Caco-2 (cell line): ENCODE measurements at regions not wholly inside any gene's neighbourhood (a gene's known extent, or its start where the extent isn't known, plus 50 kb on each side); places are given as distances from the start of the nearest gene placed in this dataset.

Experiments
- BruUV-seq: library from RNA; stranded (reverse); fragments of 400-500 nt; replicated peaks from 2 replicates; lab custom pipeline; 2021; lab: Mats Ljungman, UMichigan
- CTCF ChIA-PET: fragments of 300-600 bp; sonication (Branson Sonifier 250); formaldehyde crosslinking; loops from one replicate; lab custom pipeline; 2022; ENCODE audit warnings: antibody characterized with exemption; lab: Charles Lee
- POLR2A ChIA-PET: fragments of 300-600 bp; sonication (Branson Sonifier 250); formaldehyde crosslinking; loops from one replicate; lab custom pipeline; 2022; ENCODE audit warnings: antibody characterized with exemption; lab: Charles Lee
- DNase-seq, 2 experiments: peaks; one replicate each; pipeline versions ENCODE4 v3.0.0 to v3.0.0-alpha.2; 2020 to 2022
- H3K27me3 ChIP-seq: replicated peaks from 2 replicates; pipeline ENCODE4 v1.6.0; 2011; ENCODE audit warnings: low read length; ENCODE audit not compliant: control insufficient read depth, insufficient read depth
- H3K36me3 ChIP-seq: 2 replicates; pipeline ENCODE4 v1.5.1; 2011; ENCODE audit warnings: low read length; ENCODE audit not compliant: control insufficient read depth, insufficient read depth
- H3K4me1 ChIP-seq: fragments of 250-450 bp; sonication (Bioruptor Pico); 2 replicates; pipeline ENCODE4 v1.5.1; 2020; ENCODE audit warnings: mild to moderate bottlenecking
- H3K4me3 ChIP-seq: 2 replicates; pipeline ENCODE4 v1.5.1; 2011; ENCODE audit warnings: low read depth, mild to moderate bottlenecking, control low read depth, low read length
- H3K9me3 ChIP-seq: fragments of 250-450 bp; sonication (Bioruptor Pico); 2 replicates; pipeline ENCODE4 v1.5.1; 2020; ENCODE audit warnings: mild to moderate bottlenecking, moderate library complexity
- H3K27ac Mint-ChIP-seq: one replicate; pipeline ENCODE4 v1.8.0; 2022; ENCODE audit warnings: mixed read lengths; ENCODE audit not compliant: unreplicated experiment
- H3K27me3 Mint-ChIP-seq: one replicate; pipeline ENCODE4 v1.8.0; 2022; ENCODE audit warnings: mixed read lengths; ENCODE audit not compliant: insufficient read depth, unreplicated experiment
- H3K36me3 Mint-ChIP-seq: one replicate; pipeline ENCODE4 v1.8.0; 2022; ENCODE audit warnings: mild to moderate bottlenecking, mixed read lengths; ENCODE audit not compliant: insufficient read depth, unreplicated experiment
- H3K4me1 Mint-ChIP-seq: one replicate; pipeline ENCODE4 v1.8.0; 2022; ENCODE audit warnings: low read depth, mixed read lengths; ENCODE audit not compliant: unreplicated experiment
- H3K4me3 Mint-ChIP-seq: one replicate; pipeline ENCODE4 v1.8.0; 2022; ENCODE audit warnings: mild to moderate bottlenecking, moderate library complexity, mixed read lengths; ENCODE audit not compliant: unreplicated experiment
- H3K9me3 Mint-ChIP-seq: one replicate; pipeline ENCODE4 v1.8.0; 2022; ENCODE audit warnings: mixed read lengths; ENCODE audit not compliant: unreplicated experiment
- CTCF ChIP-seq, 2 experiments: fragments of 200-600 bp in 1 of 2; IDR thresholded peaks; 1 replicate in 1 of 2; 2 replicates in 1 of 2; pipeline versions ENCODE4 v1.5.1 to v1.8.0; 2011 to 2022; ENCODE audit warnings: antibody characterized with exemption in 1 of 2, control low read depth in 1 of 2, inconsistent platforms in 1 of 2, low read depth in 1 of 2, low read length in 1 of 2, mild to moderate bottlenecking in 1 of 2, moderate library complexity in 1 of 2; ENCODE audit not compliant: insufficient read depth in 1 of 2, severe bottlenecking in 1 of 2, unreplicated experiment in 1 of 2
- intact Hi-C: fragments of 100-400 bp; cut with micrococcal nuclease; formaldehyde crosslinking; loops from one replicate; pipeline ENCODE4 v1.10.0; 2022; ENCODE audit not compliant: unreplicated experiment

- H3K4me3 ChIP-seq: no peak overlapping the region
- no peaks in the 10 kb centered on the region for H3K9me3 ChIP-seq
- H3K36me3 ChIP-seq: no peaks in the 10 kb centered on the region
- peaks cover 5% of the 10 kb centered on the region for H3K27me3 Mint-ChIP-seq
- no peaks in the 10 kb centered on the region for H3K9me3 Mint-ChIP-seq
- intact Hi-C loops: no loop called here
- DNase-seq: peak in 1 of 2 experiments; percentile 4
- H3K4me1 Mint-ChIP-seq: no peaks in the 10 kb centered on the region
- H3K36me3 Mint-ChIP-seq: no peaks in the 10 kb centered on the region
- H3K27me3 ChIP-seq: no peaks in the 10 kb centered on the region
- ChIA-PET POLR2A (no interaction called here), CTCF (no interaction called here)
- H3K4me3 Mint-ChIP-seq: no peak overlapping the region
- no peak for TF ChIP-seq CTCF (IDR thresholded peaks at IDR 0.05; ENCODE audit: insufficient read depth in 1 of 2, low read depth in 1 of 2, low read length in 1 of 2, severe bottlenecking in 1 of 2, unreplicated experiment in 1 of 2)
- H3K4me1 ChIP-seq: no peaks in the 10 kb centered on the region
- no peak overlapping the region for H3K27ac Mint-ChIP-seq
- no TSS peak for BruUV-seq
Measured at GRCh38 chr1:3968851-3969250, 68.8 kb upstream of the C1orf174 start.

DNA sequence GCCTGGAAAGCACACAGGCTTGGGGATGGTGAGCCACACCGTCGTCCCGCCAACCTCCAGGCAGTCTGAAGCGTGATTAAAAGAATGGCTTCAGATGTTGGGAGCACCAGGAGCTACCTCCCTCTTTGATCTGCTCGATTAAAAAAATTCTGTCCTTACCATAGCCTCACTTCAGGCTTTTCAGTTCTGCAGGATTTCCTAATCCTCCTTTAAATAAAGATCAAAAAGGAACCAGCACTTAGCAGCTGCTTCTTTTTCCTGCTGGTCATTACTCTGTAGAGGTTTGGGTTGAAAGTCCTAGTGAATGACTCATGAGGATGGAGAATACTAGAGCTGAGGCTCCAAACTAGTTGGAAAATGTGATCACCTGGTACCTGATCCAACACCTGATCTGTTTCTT is 71.9 kb upstream of the C1orf174 start:
- no TSS peak for BruUV-seq
- ChIA-PET POLR2A (no interaction called here), CTCF (no interaction called here)
- H3K4me1 ChIP-seq: no peaks in the 10 kb centered on the region
- intact Hi-C loops: no loop called here
- no peak for DNase-seq
- no peak overlapping the region for H3K4me3 ChIP-seq
- H3K27ac Mint-ChIP-seq: no peak overlapping the region
- no peaks in the 10 kb centered on the region for H3K27me3 ChIP-seq
- no peak for TF ChIP-seq CTCF (IDR thresholded peaks at IDR 0.05; ENCODE audit: insufficient read depth in 1 of 2, low read depth in 1 of 2, low read length in 1 of 2, severe bottlenecking in 1 of 2, unreplicated experiment in 1 of 2)
- H3K9me3 Mint-ChIP-seq: no peaks in the 10 kb centered on the region
- no peaks in the 10 kb centered on the region for H3K36me3 ChIP-seq
- H3K4me3 Mint-ChIP-seq: no peak overlapping the region
- no peaks in the 10 kb centered on the region for H3K9me3 ChIP-seq
- no peaks in the 10 kb centered on the region for H3K36me3 Mint-ChIP-seq
- H3K4me1 Mint-ChIP-seq: no peaks in the 10 kb centered on the region
- H3K27me3 Mint-ChIP-seq: peaks cover 13% of the 10 kb centered on the region

- intact Hi-C loops: no loop called here
- no peak overlapping the region for H3K27ac Mint-ChIP-seq
- peaks cover 24% of the 10 kb centered on the region for H3K27me3 Mint-ChIP-seq
- BruUV-seq: no TSS peak
- H3K9me3 Mint-ChIP-seq: no peaks in the 10 kb centered on the region
- no peak overlapping the region for H3K4me3 ChIP-seq
- H3K36me3 ChIP-seq: no peaks in the 10 kb centered on the region
- TF ChIP-seq CTCF (IDR thresholded peaks at IDR 0.05; ENCODE audit: insufficient read depth in 1 of 2, low read depth in 1 of 2, low read length in 1 of 2, severe bottlenecking in 1 of 2, unreplicated experiment in 1 of 2): no peak
- H3K36me3 Mint-ChIP-seq: no peaks in the 10 kb centered on the region
- no peaks in the 10 kb centered on the region for H3K4me1 ChIP-seq
- CTCF ChIA-PET: no interaction called here
- DNase-seq: no peak
- no peak overlapping the region for H3K4me3 Mint-ChIP-seq
- H3K4me1 Mint-ChIP-seq: no peaks in the 10 kb centered on the region
- H3K27me3 ChIP-seq: no peaks in the 10 kb centered on the region
- no peaks in the 10 kb centered on the region for H3K9me3 ChIP-seq
- POLR2A ChIA-PET: no interaction called here
Measured at GRCh38 chr1:3975903-3976630, 76.0 kb upstream of the C1orf174 start.
